ENCODE measurements at regions not wholly inside any gene's neighbourhood (a gene's known extent, or its start where the extent isn't known, plus 50 kb on each side); places are given as distances from the start of the nearest gene placed in this dataset.

GRCh38 chr5:60349891-60350415 lies 350.0 kb downstream of the DEPDC1B start:
- TF ChIP-seq POLR2A (IDR thresholded peaks at IDR 0.05; ENCODE audit: low read depth) (no peak), CTCF (IDR thresholded peaks at IDR 0.05) (no peak), EP300 (IDR thresholded peaks at IDR 0.05) (no peak)
